T-helper 2 cell treated with Interferon-gamma antibody and Interleukin-4, amounts not matched to agents 5 μg/mL and 100 μg/mL, for 36 hours (primary cell): ENCODE measurements at regions not wholly inside any gene's neighbourhood (a gene's known extent, or its start where the extent isn't known, plus 50 kb on each side); places are given as distances from the start of the nearest gene placed in this dataset.
"Not testable (repeated sequence)": the region's sequence is repeated elsewhere in the genome, so short reads cannot be mapped to it uniquely, and the experiment has no call there.

Experiments used
- DNase-seq: peaks from one replicate; pipeline ENCODE4 v3.0.0; 2021; ENCODE audit warnings: low spot score
- H3K27ac Mint-ChIP-seq: one replicate; pipeline ENCODE4 v1.8.0; 2021; ENCODE audit warnings: mild to moderate bottlenecking, mixed read lengths
- H3K27me3 Mint-ChIP-seq: one replicate; pipeline ENCODE4 v1.8.0; 2021; ENCODE audit warnings: low read depth, mixed read lengths
- H3K36me3 Mint-ChIP-seq: one replicate; pipeline ENCODE4 v1.8.0; 2021; ENCODE audit warnings: low read depth, mixed read lengths
- H3K4me1 Mint-ChIP-seq: one replicate; pipeline ENCODE4 v1.8.0; 2021; ENCODE audit warnings: low read depth, mixed read lengths
- H3K4me3 Mint-ChIP-seq: one replicate; pipeline ENCODE4 v1.8.0; 2022; ENCODE audit warnings: mild to moderate bottlenecking, moderate library complexity, mixed read lengths
- H3K9me3 Mint-ChIP-seq: one replicate; pipeline ENCODE4 v1.8.0; 2021; ENCODE audit warnings: mixed read lengths

GRCh38 chr12:14239935-14240872, 125.3 kb upstream of the ATF7IP start:
- no peak for DNase-seq
- peak overlapping the region; percentile 79 for H3K27ac Mint-ChIP-seq
- peaks cover 31% of the 10 kb centered on the region for H3K4me1 Mint-ChIP-seq
- no peaks in the 10 kb centered on the region for H3K27me3 Mint-ChIP-seq
- H3K4me3 Mint-ChIP-seq = peak overlapping the region; percentile 78
- peaks cover 19% of the 10 kb centered on the region for H3K9me3 Mint-ChIP-seq
- peaks cover 21% of the 10 kb centered on the region for H3K36me3 Mint-ChIP-seq

- no peak for DNase-seq
- Mint-ChIP-seq H3K27me3 (no peaks in the 10 kb centered on the region), H3K4me3 (peak overlapping the region; percentile 78), H3K36me3 (peaks cover 21% of the 10 kb centered on the region), H3K9me3 (peaks cover 19% of the 10 kb centered on the region), H3K27ac (peak overlapping the region; percentile 79), H3K4me1 (peaks cover 31% of the 10 kb centered on the region)
Observed at GRCh38 chr12:14240873-14241220, 124.6 kb upstream of the ATF7IP start.

GRCh38 chr12:14242825-14243224, 122.7 kb upstream of the ATF7IP start:
- H3K4me3 Mint-ChIP-seq, DNase-seq, H3K27ac Mint-ChIP-seq, H3K27me3 Mint-ChIP-seq: not testable (repeated sequence)
- Mint-ChIP-seq H3K9me3 (peaks cover 19% of the 10 kb centered on the region), H3K4me1 (peaks cover 31% of the 10 kb centered on the region), H3K36me3 (peaks cover 21% of the 10 kb centered on the region)

DNA sequence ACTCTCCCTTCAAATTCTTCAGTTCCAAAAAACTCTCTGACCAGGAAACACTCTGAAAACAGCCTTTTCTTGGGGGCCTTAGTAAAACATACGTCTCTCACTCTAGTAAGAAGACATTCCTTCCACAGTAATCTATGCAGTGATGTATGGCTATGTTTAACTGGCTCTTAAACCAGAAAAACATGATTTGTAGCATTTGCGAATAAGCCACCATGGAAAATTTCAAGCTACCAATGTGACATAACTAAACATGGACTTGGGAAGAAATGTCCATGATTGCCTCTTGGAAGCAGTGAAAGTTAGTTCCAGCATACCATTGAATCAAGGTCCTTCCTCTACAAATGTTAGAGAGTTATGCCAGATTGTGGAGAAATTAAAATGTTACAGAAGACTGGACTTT, 121.5 kb upstream of the ATF7IP start:
- Mint-ChIP-seq H3K4me3 (no peak overlapping the region), H3K36me3 (peaks cover 21% of the 10 kb centered on the region), H3K9me3 (peaks cover 19% of the 10 kb centered on the region), H3K4me1 (peaks cover 28% of the 10 kb centered on the region), H3K27me3 (no peaks in the 10 kb centered on the region), H3K27ac (no peak overlapping the region)
- DNase-seq = no peak

DNA sequence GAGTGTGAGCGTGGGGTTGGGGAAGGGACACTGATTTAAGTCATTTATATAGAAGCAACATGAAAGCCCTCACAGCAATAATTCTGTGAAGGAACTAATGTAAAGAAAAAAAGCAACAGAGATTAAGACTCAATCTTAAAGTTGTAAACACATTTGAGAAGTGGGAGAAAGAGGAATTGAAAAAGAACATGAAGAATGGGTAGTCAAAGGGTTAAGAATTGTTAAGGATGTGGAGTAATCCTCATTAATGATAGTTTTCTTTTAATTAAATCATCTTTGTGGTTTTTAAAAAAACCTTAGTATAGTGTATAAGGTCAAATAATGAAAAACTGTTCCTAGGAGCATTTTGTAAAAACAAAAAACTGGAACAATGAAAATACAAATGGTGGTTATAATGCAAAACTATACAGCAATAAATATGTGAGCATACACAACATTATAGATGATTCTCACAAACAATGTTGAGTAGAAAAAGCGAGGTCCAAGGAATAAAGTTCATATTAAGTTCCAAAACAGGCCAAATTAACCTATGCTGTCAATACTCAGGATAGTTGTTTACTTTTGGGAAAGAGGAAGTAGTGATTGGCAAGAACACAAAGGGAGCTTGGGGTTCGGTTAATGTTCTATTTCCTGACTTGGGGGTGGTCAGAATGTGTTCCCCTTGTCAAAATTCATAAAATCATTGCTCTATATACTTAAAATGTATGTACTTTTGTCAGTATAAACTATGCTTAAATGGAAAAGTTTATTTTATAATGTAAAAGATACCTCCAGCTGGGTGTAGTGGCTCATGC, 120.4 kb upstream of the ATF7IP start:
- peaks cover 19% of the 10 kb centered on the region for H3K36me3 Mint-ChIP-seq
- peaks cover 19% of the 10 kb centered on the region for H3K9me3 Mint-ChIP-seq
- no peak overlapping the region for H3K27ac Mint-ChIP-seq
- H3K27me3 Mint-ChIP-seq = no peaks in the 10 kb centered on the region
- H3K4me1 Mint-ChIP-seq = peaks cover 16% of the 10 kb centered on the region
- H3K4me3 Mint-ChIP-seq = no peak overlapping the region
- DNase-seq = no peak

DNA sequence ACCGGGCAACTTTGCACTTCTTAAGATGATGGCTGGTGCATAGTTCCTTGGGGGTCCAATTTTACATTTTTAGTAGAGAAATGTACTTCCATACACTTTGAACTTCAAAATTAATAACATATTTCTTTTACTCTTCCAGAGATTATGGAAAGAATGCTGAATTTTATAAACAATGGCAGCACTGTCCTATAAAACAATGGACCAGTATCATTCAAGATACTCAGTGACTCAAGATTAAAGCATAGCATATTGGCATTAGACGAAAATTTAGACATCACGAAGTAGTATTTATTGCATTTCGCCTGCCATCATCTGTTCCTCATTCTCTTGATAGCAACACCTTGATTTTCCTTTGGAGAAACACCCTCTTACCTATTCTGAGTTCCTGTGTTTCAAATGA, 118.3 kb upstream of the ATF7IP start:
- H3K4me3 Mint-ChIP-seq = no peak overlapping the region
- H3K36me3 Mint-ChIP-seq = peaks cover 10% of the 10 kb centered on the region
- H3K9me3 Mint-ChIP-seq = peaks cover 12% of the 10 kb centered on the region
- no peak for DNase-seq
- no peak overlapping the region for H3K27ac Mint-ChIP-seq
- H3K27me3 Mint-ChIP-seq = no peaks in the 10 kb centered on the region
- H3K4me1 Mint-ChIP-seq = peaks cover 18% of the 10 kb centered on the region

GRCh38 chr12:14249368-14249767, 116.1 kb upstream of the ATF7IP start:
- peaks cover 22% of the 10 kb centered on the region for H3K4me1 Mint-ChIP-seq
- H3K27ac Mint-ChIP-seq = no peak overlapping the region
- H3K4me3 Mint-ChIP-seq = no peak overlapping the region
- peaks cover 5% of the 10 kb centered on the region for H3K36me3 Mint-ChIP-seq
- no peaks in the 10 kb centered on the region for H3K27me3 Mint-ChIP-seq
- DNase-seq = no peak
- H3K9me3 Mint-ChIP-seq = peaks cover 6% of the 10 kb centered on the region

GRCh38 chr12:14252697-14253096, 112.8 kb upstream of the ATF7IP start:
- Mint-ChIP-seq H3K27ac (peak overlapping the region; percentile 26), H3K27me3 (no peaks in the 10 kb centered on the region), H3K9me3 (peaks cover 14% of the 10 kb centered on the region), H3K36me3 (peaks cover 11% of the 10 kb centered on the region), H3K4me1 (peaks cover 47% of the 10 kb centered on the region), H3K4me3 (peak overlapping the region; percentile 15)
- no peak for DNase-seq

DNA sequence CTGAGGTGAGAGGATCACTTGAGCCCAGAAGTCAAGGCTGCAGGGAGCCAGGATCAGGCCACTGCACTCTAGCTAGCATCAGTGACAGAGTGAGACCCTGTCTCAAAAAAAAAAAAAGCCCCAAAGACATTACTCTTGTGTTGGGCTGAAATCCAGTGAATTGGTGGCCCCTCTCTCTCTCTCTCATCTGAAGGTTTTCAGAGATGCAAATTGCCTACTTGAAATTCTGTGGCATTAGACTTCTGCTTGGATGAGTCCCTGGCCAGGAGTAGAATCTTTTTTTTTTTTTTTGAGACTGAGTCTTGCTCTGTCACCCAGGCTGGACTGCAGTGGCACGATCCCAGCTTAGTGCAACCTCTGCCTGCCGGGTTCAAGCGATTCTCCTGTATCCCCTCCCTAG, 112.0 kb upstream of the ATF7IP start:
- peaks cover 55% of the 10 kb centered on the region for H3K4me1 Mint-ChIP-seq
- peaks cover 19% of the 10 kb centered on the region for H3K36me3 Mint-ChIP-seq
- no peaks in the 10 kb centered on the region for H3K27me3 Mint-ChIP-seq
- H3K27ac Mint-ChIP-seq = no peak overlapping the region
- H3K4me3 Mint-ChIP-seq = no peak overlapping the region
- peaks cover 22% of the 10 kb centered on the region for H3K9me3 Mint-ChIP-seq
- DNase-seq = no peak

- Mint-ChIP-seq H3K27ac (peak overlapping the region; percentile 99), H3K4me3 (peak overlapping the region; percentile 54), H3K36me3 (peaks cover 25% of the 10 kb centered on the region), H3K27me3 (no peaks in the 10 kb centered on the region), H3K9me3 (peaks cover 29% of the 10 kb centered on the region), H3K4me1 (peaks cover 61% of the 10 kb centered on the region)
- DNase-seq = no peak
Observed at GRCh38 chr12:14254781-14255180, 110.7 kb upstream of the ATF7IP start.

GRCh38 chr12:14256121-14256520, 109.4 kb upstream of the ATF7IP start:
- Mint-ChIP-seq H3K27me3 (no peaks in the 10 kb centered on the region), H3K9me3 (peaks cover 33% of the 10 kb centered on the region), H3K4me1 (peaks cover 66% of the 10 kb centered on the region), H3K36me3 (peaks cover 29% of the 10 kb centered on the region), H3K4me3 (peak overlapping the region; percentile 60), H3K27ac (peak overlapping the region; percentile 99)
- DNase-seq = peak; percentile 71

DNA sequence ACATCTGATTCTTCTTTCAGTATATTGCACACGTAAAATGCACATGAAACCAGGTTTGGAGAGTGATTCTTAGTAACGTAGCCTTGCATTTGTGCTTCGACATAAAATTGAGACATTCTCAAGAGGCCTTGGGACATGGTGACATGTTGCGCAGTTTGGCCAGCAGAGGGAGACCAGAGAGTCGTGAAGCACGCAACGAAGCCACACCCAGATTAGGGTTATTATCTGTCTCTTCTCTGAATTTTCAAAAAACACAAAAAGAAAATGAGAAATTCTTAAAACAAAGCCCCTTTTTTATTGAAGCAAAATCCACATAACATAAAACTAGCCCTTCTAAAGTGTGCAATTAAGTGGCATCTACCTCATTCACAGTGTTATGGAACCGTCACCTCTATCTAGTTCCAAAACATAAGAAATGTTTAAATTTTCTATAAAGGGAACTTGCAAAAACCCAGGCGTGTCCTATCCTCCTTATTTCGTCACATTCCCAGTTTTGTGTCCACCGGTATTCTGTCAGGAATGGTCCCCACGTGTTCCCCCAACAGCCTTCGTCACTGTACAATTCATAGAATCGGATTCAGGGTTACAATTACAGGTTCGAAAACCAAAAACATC, 108.8 kb upstream of the ATF7IP start:
- peak; percentile 67 for DNase-seq
- Mint-ChIP-seq H3K4me3 (peak overlapping the region; percentile 60), H3K9me3 (peaks cover 33% of the 10 kb centered on the region), H3K27ac (peak overlapping the region; percentile 99), H3K4me1 (peaks cover 62% of the 10 kb centered on the region), H3K27me3 (no peaks in the 10 kb centered on the region), H3K36me3 (peaks cover 29% of the 10 kb centered on the region)

- DNase-seq = no peak
- Mint-ChIP-seq H3K27ac (peak overlapping the region; percentile 99), H3K9me3 (peaks cover 33% of the 10 kb centered on the region), H3K4me3 (peak overlapping the region; percentile 60), H3K36me3 (peaks cover 29% of the 10 kb centered on the region), H3K4me1 (peaks cover 62% of the 10 kb centered on the region), H3K27me3 (no peaks in the 10 kb centered on the region)
Observed at GRCh38 chr12:14257303-14257733, 108.2 kb upstream of the ATF7IP start.
